DND-41 (cell line): ENCODE measurements at regions not wholly inside any gene's neighbourhood (a gene's known extent, or its start where the extent isn't known, plus 50 kb on each side); places are given as distances from the start of the nearest gene placed in this dataset.
A peak's percentile ranks its signal among the peaks of the same experiment; 100 is the strongest.

Source experiments
- ATAC-seq: fragments of 200-7000 bp; cut with Tn5 transposase; 3 replicates; pipeline ENCODE4 v1.9.1; 2021; ENCODE audit warnings: low read depth; ENCODE audit not compliant: insufficient read depth
- DNase-seq: peaks from one replicate; pipeline ENCODE4 v3.0.0-alpha.2; 2020
- H2AFZ ChIP-seq: 2 replicates; pipeline ENCODE4 v1.6.0; 2012; ENCODE audit warnings: low read depth, low read length
- H3K27ac ChIP-seq: 2 replicates; pipeline ENCODE4 v1.5.1; 2012; ENCODE audit warnings: low read length, inconsistent platforms
- H3K27me3 ChIP-seq: fragments of 200-600 bp; sonication (generic); 2 replicates; pipeline ENCODE4 v1.6.0; 2012; ENCODE audit warnings: low read length, mild to moderate bottlenecking, inconsistent platforms; ENCODE audit not compliant: insufficient read depth, poor library complexity
- H3K36me3 ChIP-seq: 2 replicates; pipeline ENCODE4 v1.5.1; 2012; ENCODE audit warnings: low read length, inconsistent platforms; ENCODE audit not compliant: insufficient read depth
- H3K4me1 ChIP-seq: 2 replicates; pipeline ENCODE4 v1.5.1; 2012; ENCODE audit warnings: mild to moderate bottlenecking, low read length; ENCODE audit not compliant: insufficient read depth
- H3K4me2 ChIP-seq: 2 replicates; pipeline ENCODE4 v1.6.0; 2012; ENCODE audit warnings: mild to moderate bottlenecking, moderate library complexity, low read length, inconsistent platforms; ENCODE audit not compliant: insufficient read depth
- H3K4me3 ChIP-seq, 2 experiments: fragments of 200-600 bp in 1 of 2; shearing (Covaris generic) in 1 of 2; 2 replicates each; pipeline ENCODE4 v1.5.1; 2012 to 2016; ENCODE audit warnings: inconsistent platforms in 2 of 2, low read length in 2 of 2, mild to moderate bottlenecking in 2 of 2, low read depth in 1 of 2, moderate library complexity in 1 of 2
- H3K79me2 ChIP-seq: 2 replicates; pipeline ENCODE4 v1.6.0; 2012; ENCODE audit warnings: low read length, inconsistent platforms; ENCODE audit not compliant: insufficient read depth
- H3K9ac ChIP-seq: 2 replicates; pipeline ENCODE4 v1.6.0; 2012; ENCODE audit warnings: low read depth, mild to moderate bottlenecking, inconsistent platforms, low read length, moderate library complexity
- H3K9me3 ChIP-seq: 2 replicates; pipeline ENCODE4 v1.5.1; 2012; ENCODE audit warnings: low read length, moderate library complexity, mild to moderate bottlenecking, inconsistent platforms; ENCODE audit not compliant: insufficient read depth, severe bottlenecking
- H4K20me1 ChIP-seq: 2 replicates; pipeline ENCODE4 v1.6.0; 2012; ENCODE audit warnings: low read length; ENCODE audit not compliant: insufficient read depth
- CTCF ChIP-seq: IDR thresholded peaks from 2 replicates; pipeline ENCODE4 v1.5.1; 2012; ENCODE audit warnings: borderline replicate concordance, low read length, moderate library complexity, mild to moderate bottlenecking; ENCODE audit not compliant: poor library complexity, severe bottlenecking; ENCODE audit errors: extremely low read depth
- EZH2 ChIP-seq: IDR thresholded peaks from 3 replicates; pipeline ENCODE4 v1.6.1; 2012; ENCODE audit warnings: borderline replicate concordance, low read depth, mild to moderate bottlenecking, moderate library complexity, low read length, inconsistent platforms; ENCODE audit not compliant: severe bottlenecking

GRCh38 chr10:106189292-106189691 lies 975.2 kb downstream of the SORCS1 start:
- Histone ChIP-seq H4K20me1 (no peaks in the 10 kb centered on the region), H3K27ac (no peak overlapping the region), H3K9me3 (no peaks in the 10 kb centered on the region), H3K4me2 (no peak overlapping the region), H2AFZ (no peak overlapping the region), H3K27me3 (no peaks in the 10 kb centered on the region), H3K9ac (no peak overlapping the region), H3K4me3 (no peak overlapping the region), H3K79me2 (no peaks in the 10 kb centered on the region), H3K36me3 (no peaks in the 10 kb centered on the region), H3K4me1 (no peaks in the 10 kb centered on the region)
- TF ChIP-seq EZH2 (no peak), CTCF (peak; percentile 44)
- DNase-seq = peak; percentile 6
- no peak for ATAC-seq

- no peaks in the 10 kb centered on the region for H3K79me2 ChIP-seq
- no peaks in the 10 kb centered on the region for H3K4me1 ChIP-seq
- ATAC-seq (no peak), DNase-seq (no peak)
- no peaks in the 10 kb centered on the region for H3K9me3 ChIP-seq
- no peaks in the 10 kb centered on the region for H3K27me3 ChIP-seq
- H3K9ac ChIP-seq = no peak overlapping the region
- H2AFZ ChIP-seq = no peak overlapping the region
- H3K36me3 ChIP-seq = no peaks in the 10 kb centered on the region
- no peak overlapping the region for H3K27ac ChIP-seq
- TF ChIP-seq EZH2 (no peak), CTCF (no peak)
- H3K4me2 ChIP-seq = no peak overlapping the region
- no peak overlapping the region for H3K4me3 ChIP-seq
- H4K20me1 ChIP-seq = no peaks in the 10 kb centered on the region
Observed at GRCh38 chr10:106185951-106186350, 978.6 kb downstream of the SORCS1 start.

GRCh38 chr10:106183041-106183440 lies 981.5 kb downstream of the SORCS1 start:
- Histone ChIP-seq H3K4me2 (no peak overlapping the region), H3K4me3 (no peak overlapping the region), H3K27ac (no peak overlapping the region), H3K4me1 (no peaks in the 10 kb centered on the region), H3K79me2 (no peaks in the 10 kb centered on the region), H2AFZ (no peak overlapping the region), H3K9me3 (no peaks in the 10 kb centered on the region), H3K36me3 (no peaks in the 10 kb centered on the region), H3K9ac (no peak overlapping the region), H4K20me1 (no peaks in the 10 kb centered on the region), H3K27me3 (no peaks in the 10 kb centered on the region)
- ATAC-seq (no peak), DNase-seq (no peak)
- TF ChIP-seq CTCF (no peak), EZH2 (no peak)

GRCh38 chr10:106182542-106182941 lies 982.0 kb downstream of the SORCS1 start:
- H3K27me3 ChIP-seq = no peaks in the 10 kb centered on the region
- no peaks in the 10 kb centered on the region for H3K36me3 ChIP-seq
- ATAC-seq (no peak), DNase-seq (no peak)
- H3K9ac ChIP-seq = no peak overlapping the region
- H3K4me1 ChIP-seq = no peaks in the 10 kb centered on the region
- no peaks in the 10 kb centered on the region for H3K79me2 ChIP-seq
- no peak overlapping the region for H2AFZ ChIP-seq
- no peak overlapping the region for H3K4me2 ChIP-seq
- H4K20me1 ChIP-seq = no peaks in the 10 kb centered on the region
- H3K27ac ChIP-seq = no peak overlapping the region
- H3K9me3 ChIP-seq = no peaks in the 10 kb centered on the region
- TF ChIP-seq EZH2 (no peak), CTCF (no peak)
- H3K4me3 ChIP-seq = no peak overlapping the region
